Lung (tissue), 12 donors: ENCODE measurements at regions not wholly inside any gene's neighbourhood (a gene's known extent, or its start where the extent isn't known, plus 50 kb on each side); places are given as distances from the start of the nearest gene placed in this dataset. TPM values are rescaled to one million over a fixed set of nuclear protein-coding genes. Genes with fewer than 3 reads are reported as not detected.
"Not testable (repeated sequence)": the region's sequence is repeated elsewhere in the genome, so short reads cannot be mapped to it uniquely, and the experiment has no call there.

Experiments
- ATAC-seq: fragments of 200-7000 bp; cut with Tn5 transposase; one replicate; pipeline ENCODE4 v1.9.1; 2020; ENCODE audit warnings: moderate number of reproducible peaks; ENCODE audit not compliant: insufficient read depth, low FRiP score
- DNase-seq, 3 donors: peaks; one replicate each; pipeline ENCODE4 v3.0.0-alpha.2; 2013 to 2017
- H3K27ac ChIP-seq, 2 donors: one replicate each; pipeline ENCODE4 v1.5.1; 2013; ENCODE audit warnings: mild to moderate bottlenecking in 2 of 2, moderate library complexity in 2 of 2, control low read depth in 1 of 2, inconsistent platforms in 1 of 2, low read depth in 1 of 2, low read length in 1 of 2
- H3K27me3 ChIP-seq, 3 donors: one replicate each; pipeline ENCODE4 v1.5.1; 2013; ENCODE audit warnings: low read length in 2 of 3; ENCODE audit not compliant: control insufficient read depth in 3 of 3, insufficient read depth in 3 of 3
- H3K36me3 ChIP-seq, 4 donors: one replicate each; pipeline ENCODE4 v1.5.1; 2013; ENCODE audit warnings: low read length in 4 of 4, mild to moderate bottlenecking in 1 of 4, moderate library complexity in 1 of 4; ENCODE audit not compliant: control insufficient read depth in 4 of 4, insufficient read depth in 4 of 4
- H3K4me1 ChIP-seq, 5 donors: one replicate each; pipeline ENCODE4 v1.5.1; 2013; ENCODE audit warnings: low read length in 5 of 5, mild to moderate bottlenecking in 2 of 5, moderate library complexity in 1 of 5; ENCODE audit not compliant: control insufficient read depth in 5 of 5, insufficient read depth in 5 of 5
- H3K4me3 ChIP-seq: one replicate; pipeline ENCODE4 v1.5.1; 2013; ENCODE audit warnings: mild to moderate bottlenecking, control low read depth, moderate library complexity
- H3K9ac ChIP-seq, 2 donors: one replicate each; pipeline ENCODE4 v1.5.1; 2013; ENCODE audit warnings: low read length in 2 of 2, control low read depth in 1 of 2; ENCODE audit not compliant: insufficient read depth in 1 of 2
- H3K9me3 ChIP-seq, 4 donors: one replicate each; pipeline ENCODE4 v1.5.1; 2013; ENCODE audit warnings: low read length in 3 of 4, mild to moderate bottlenecking in 1 of 4, moderate library complexity in 1 of 4; ENCODE audit not compliant: control insufficient read depth in 4 of 4, insufficient read depth in 3 of 4
- WGBS, 2 donors: extraction: QIAGEN DNeasy Blood & Tissue Kit; methylation state at CpG; one replicate each; pipeline ENCODE4 v1.1.7; 2013; 5-methylcytosine and 5-hydroxymethylcytosine counted together
- small RNA-seq: library from RNA; depleted of rRNA; stranded (forward); fragments of <200 nt; gene quantifications from one replicate; pipeline ENCODE3, GENCODE V24; 2014; ENCODE audit warnings: low replicate concordance
- TF ChIP-seq, protein P1 (sequence below): IDR thresholded peaks from 2 replicates; pipeline ENCODE4 v1.5.1; 2012; ENCODE audit warnings: mild to moderate bottlenecking; ENCODE audit errors: control extremely low read depth, extremely low read depth
- donor health status: control.
- donor health status: control.
- donor health status: Bipolar disorder and iron deficiency.
- donor health status: healthy.
- donor health status: DM: yes; HTN: yes; CAD: no.

DNA sequence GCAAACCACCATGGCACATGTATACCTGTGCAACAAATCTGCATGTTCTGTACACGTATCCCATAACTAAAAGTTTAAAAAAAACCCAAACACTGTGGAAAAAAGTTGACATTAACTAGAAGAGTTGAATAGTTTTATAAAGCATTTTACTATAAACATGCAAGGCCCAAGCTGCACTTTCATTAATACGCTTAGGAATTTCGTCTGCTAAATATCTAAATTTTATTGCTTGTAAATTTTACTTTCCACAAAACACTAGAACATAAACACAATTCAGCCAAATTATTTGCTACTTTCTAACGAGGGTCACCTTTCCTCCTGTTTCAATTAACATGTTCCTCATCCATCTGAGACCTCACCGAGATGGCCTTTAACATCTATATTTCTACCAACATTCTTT is 74.4 kb upstream of the MAN1A1 start:
- Histone ChIP-seq H3K27ac (no peak overlapping the region), H3K36me3 (no peaks in the 10 kb centered on the region), H3K9me3 (peaks cover 0 to 5% (median 2%) of the 10 kb centered on the region in 4 donors), H3K4me3 (no peak overlapping the region), H3K9ac (no peak overlapping the region), H3K4me1 (no peaks in the 10 kb centered on the region), H3K27me3 (no peaks in the 10 kb centered on the region)
- TF ChIP-seq, protein P1, sequence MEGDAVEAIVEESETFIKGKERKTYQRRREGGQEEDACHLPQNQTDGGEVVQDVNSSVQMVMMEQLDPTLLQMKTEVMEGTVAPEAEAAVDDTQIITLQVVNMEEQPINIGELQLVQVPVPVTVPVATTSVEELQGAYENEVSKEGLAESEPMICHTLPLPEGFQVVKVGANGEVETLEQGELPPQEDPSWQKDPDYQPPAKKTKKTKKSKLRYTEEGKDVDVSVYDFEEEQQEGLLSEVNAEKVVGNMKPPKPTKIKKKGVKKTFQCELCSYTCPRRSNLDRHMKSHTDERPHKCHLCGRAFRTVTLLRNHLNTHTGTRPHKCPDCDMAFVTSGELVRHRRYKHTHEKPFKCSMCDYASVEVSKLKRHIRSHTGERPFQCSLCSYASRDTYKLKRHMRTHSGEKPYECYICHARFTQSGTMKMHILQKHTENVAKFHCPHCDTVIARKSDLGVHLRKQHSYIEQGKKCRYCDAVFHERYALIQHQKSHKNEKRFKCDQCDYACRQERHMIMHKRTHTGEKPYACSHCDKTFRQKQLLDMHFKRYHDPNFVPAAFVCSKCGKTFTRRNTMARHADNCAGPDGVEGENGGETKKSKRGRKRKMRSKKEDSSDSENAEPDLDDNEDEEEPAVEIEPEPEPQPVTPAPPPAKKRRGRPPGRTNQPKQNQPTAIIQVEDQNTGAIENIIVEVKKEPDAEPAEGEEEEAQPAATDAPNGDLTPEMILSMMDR: no peak
- DNase-seq: no peak
- no peak for ATAC-seq
- 95% methylated on average over 5 of the region's 5 CpGs for WGBS, 2 donors

DNA sequence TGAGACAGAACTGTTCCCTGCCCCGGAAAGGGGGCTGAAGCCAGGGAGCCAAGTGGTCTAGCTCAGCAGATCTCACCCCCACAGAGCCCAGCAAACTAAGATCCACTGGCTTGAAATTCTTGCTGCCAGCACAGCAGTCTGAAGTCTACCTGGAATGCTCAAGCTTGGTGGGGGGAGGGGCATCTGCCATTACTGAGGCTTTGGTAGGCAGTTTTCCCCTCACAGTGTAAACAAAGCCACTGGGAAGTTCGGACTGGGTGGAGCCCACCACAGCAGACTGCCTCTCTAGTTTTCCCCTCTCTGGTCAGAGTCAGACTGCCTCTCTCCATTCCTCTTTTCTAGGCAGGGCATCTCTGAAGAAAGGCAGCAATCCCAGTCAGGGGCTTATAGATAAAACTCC is 68.5 kb upstream of the MAN1A1 start:
- not testable (repeated sequence) for H3K36me3 ChIP-seq, H3K27me3 ChIP-seq, H3K4me1 ChIP-seq, H3K4me3 ChIP-seq, ATAC-seq, H3K9ac ChIP-seq, H3K27ac ChIP-seq, DNase-seq
- H3K9me3 ChIP-seq: peaks cover 0 to 13% (median 4%) of the 10 kb centered on the region in 4 donors
- WGBS, 2 donors: 76 to 88% methylated on average over 2 of the region's 2 CpGs

DNA sequence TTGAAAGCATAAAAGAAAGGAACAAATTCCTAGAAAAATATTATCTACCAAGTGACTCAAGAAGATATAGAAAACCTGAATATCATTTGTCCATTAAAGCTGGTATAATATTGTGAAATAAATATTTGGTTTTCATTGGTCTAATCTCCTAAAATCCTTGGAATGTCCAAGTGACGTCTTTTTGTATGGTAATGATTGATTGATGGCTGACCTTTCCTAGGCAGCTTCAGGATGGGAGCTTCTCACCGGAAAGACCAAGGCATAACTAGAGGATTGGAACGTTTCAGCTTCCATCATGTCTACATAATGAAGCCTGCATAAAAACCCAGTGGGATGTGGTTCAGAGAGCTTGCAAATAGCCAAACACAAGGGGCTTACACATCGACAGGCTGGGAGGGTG is 57.6 kb upstream of the MAN1A1 start:
- 55 to 70% methylated on average over 4 of the region's 4 CpGs for WGBS, 2 donors
- DNase-seq (no peak), ATAC-seq (no peak)
- Histone ChIP-seq H3K9me3 (no peaks in the 10 kb centered on the region), H3K36me3 (no peaks in the 10 kb centered on the region), H3K27me3 (no peaks in the 10 kb centered on the region), H3K9ac (no peak overlapping the region), H3K4me1 (no peaks in the 10 kb centered on the region), H3K27ac (no peak overlapping the region), H3K4me3 (no peak overlapping the region)
- TF ChIP-seq, protein P1: no peak

DNA sequence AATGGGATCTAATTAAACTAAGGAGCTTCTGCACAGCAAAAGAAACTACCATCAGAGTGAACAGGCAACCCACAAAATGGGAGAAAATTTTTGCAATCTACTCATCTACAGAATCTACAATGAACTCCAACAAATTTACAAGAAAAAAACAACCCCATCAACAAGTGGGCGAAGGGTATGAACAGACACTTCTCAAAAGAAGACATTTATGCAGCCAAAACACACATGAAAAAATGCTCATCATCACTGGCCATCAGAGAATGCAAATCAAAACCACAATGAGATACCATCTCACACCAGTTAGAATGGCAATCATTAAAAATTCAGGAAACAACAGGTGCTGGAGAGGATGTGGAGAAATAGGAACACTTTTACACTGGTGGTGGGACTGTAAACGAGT is 55.6 kb upstream of the MAN1A1 start:
- not testable (repeated sequence) for H3K27me3 ChIP-seq, H3K4me3 ChIP-seq, H3K4me1 ChIP-seq, H3K9ac ChIP-seq, DNase-seq, H3K9me3 ChIP-seq, ATAC-seq, H3K36me3 ChIP-seq, H3K27ac ChIP-seq
- 74 to 84% methylated on average over 2 of the region's 2 CpGs for WGBS, 2 donors

Small RNAs in the stretch of these regions (small RNA-seq; reads per million reads assigned to genes)
- gene COX6A1P3 (not detected), gene MIR3144 (not detected), gene RNA5SP215 (0.08 reads per million), gene RNU6-214P (not detected)
